Transverse colon (tissue), 3 donors: ENCODE measurements at regions not wholly inside any gene's neighbourhood (a gene's known extent, or its start where the extent isn't known, plus 50 kb on each side); places are given as distances from the start of the nearest gene placed in this dataset.

Source experiments
- CTCF ChIP-seq, 5 experiments: fragments of 200-600 bp in 3 of 5; fragments of 450-650 bp in 2 of 5; sonication (generic) in 3 of 5; IDR thresholded peaks; 1 replicate in 2 of 5; 2 replicates in 3 of 5; pipeline ENCODE4 v1.5.1; 2016 to 2017; ENCODE audit warnings: antibody characterized with exemption in 5 of 5, inconsistent platforms in 3 of 5, mild to moderate bottlenecking in 2 of 5, moderate library complexity in 1 of 5
- POLR2A ChIP-seq: fragments of 450-650 bp; IDR thresholded peaks from one replicate; pipeline ENCODE4 v1.6.1; 2016; ENCODE audit warnings: antibody characterized with exemption, mild to moderate bottlenecking, moderate library complexity

- peak in 2 of 5 experiments; percentile 5 to 12 for TF ChIP-seq CTCF (IDR thresholded peaks at IDR 0.05)
- no peak for TF ChIP-seq POLR2A
These were observed 237.7 kb upstream of the AGTR1 start for GRCh38 chr3:148459931-148460513.
